Activated naive CD4-positive, alpha-beta T cell treated with Interleukin-2 at 50 U/mL for 16 hours (primary cell): ENCODE measurements at regions not wholly inside any gene's neighbourhood (a gene's known extent, or its start where the extent isn't known, plus 50 kb on each side); places are given as distances from the start of the nearest gene placed in this dataset.

Experiments
- DNase-seq: peaks from one replicate; pipeline ENCODE4 v3.0.0-alpha.2; 2020

DNA sequence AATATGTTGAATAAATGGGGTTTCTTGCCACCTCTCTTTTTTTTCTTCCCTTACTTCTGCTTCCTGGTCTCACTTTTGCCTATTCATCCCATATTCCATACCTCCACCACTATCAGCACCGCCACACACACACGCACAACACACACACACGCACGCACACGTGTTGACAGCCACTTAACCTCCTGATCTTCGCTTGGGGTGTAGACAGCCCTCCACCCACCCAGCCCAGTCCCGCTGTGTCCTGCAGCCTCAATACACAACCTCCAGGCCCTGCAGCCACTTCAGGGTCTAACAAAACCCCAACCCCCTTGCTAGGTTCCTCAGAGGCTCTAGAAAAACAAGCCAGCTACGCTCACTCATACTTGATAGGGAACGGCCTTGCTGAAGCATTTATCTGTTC, 72.3 kb downstream of the LINC00237 start:
- DNase-seq, result no peak

DNA sequence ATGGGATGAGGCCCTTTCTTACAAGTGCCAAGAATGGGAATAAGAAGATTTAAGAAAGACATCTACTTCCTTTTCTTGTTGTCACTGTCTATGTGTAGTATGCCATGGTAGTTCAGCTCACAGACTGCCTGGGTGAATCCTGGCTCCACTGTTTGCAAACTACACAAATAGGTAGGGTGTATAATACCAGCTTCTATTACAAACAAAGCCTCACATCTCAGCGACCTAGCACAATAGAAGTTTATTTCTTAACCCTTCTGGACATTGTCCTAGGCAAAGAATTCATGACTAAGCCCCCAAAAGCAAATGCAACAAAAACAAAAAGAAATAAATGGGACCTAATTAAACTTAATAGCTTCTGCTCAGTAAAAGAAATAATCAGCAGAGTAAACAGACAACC, 74.5 kb downstream of the LINC00237 start:
- no peak for DNase-seq

DNA sequence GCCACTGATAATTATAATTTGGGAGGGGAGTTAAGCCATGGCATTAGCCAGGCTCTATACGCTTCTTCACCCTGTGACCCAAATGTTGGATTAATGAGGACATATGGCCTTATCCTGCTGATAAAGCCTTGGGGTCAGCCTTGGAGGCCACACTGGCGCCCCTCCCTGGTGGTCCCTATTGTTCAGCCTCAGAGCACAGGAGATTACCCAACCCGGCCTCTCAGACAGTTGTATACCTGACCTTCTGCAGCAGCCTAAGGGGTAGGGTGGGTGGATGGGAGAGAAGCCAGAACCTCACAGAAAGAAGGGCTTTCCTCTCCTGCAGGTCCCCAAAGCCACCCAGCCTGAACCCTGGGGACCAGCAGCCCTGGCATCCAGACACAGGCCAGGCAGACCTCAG, 76.8 kb downstream of the LINC00237 start:
- no peak for DNase-seq

DNA sequence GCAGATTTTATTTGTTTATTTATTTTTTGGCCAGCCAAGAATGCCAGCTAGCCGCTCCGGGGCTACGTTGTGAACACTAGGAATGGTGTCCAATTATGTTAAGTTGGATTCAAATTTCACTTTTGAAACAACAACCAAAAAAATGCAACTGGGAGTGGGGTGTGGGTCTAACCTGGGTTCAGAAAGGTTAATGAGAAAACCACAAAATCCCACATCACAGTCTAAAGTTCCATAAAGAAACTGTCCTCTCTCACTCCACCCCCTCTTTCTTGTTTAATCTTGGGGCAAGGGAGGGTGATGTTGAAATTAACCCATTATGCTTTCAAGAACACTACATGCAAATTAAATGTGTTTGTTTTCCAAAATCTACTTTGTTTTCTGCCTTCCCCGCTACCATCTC, 77.2 kb downstream of the LINC00237 start:
- no peak for DNase-seq

- DNase-seq, result no peak
These were observed 77.7 kb downstream of the LINC00237 start for GRCh38 chr20:21028436-21028835.

- no peak for DNase-seq
These were observed 78.6 kb downstream of the LINC00237 start for GRCh38 chr20:21027569-21027968.

- DNase-seq, result no peak
These were observed 79.2 kb downstream of the LINC00237 start for GRCh38 chr20:21026951-21027350.

GRCh38 chr20:21024420-21024819, 81.7 kb downstream of the LINC00237 start:
- DNase-seq, result no peak

DNA sequence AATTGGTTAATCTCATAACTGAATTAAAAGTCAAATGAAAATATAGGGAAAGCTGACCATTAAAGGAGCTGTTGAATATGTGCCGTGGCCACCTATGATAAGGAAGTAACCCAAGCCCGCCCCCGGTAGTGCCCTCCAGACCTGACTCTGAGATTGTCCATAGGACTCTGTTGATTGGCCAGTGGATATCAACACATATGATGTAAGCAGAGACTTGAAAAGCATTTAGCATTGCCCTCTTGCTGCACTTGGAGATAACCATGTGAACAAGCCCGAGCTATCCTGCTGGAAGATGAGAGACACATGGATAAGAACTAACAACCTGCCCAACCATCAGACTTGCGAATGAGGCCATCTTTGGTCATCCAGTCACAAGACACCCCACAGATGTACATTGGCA, 83.2 kb downstream of the LINC00237 start:
- DNase-seq, result no peak

DNA sequence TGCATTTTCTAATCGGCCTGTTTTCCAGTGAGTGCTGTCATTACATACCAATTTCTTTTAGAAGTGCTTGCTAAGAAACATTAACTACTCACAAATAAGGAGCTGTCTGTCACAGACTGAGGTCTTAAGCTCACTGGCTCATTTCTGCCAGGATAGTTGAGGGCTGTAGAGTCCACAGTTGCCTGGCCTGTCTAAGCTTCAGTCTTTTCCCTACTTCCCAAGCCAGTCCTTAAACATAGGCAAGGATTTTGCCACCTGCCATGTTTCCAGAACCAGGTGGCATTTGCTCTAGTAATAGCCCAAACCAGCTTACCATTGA, 84.7 kb downstream of the LINC00237 start:
- no peak for DNase-seq

GRCh38 chr20:21020659-21021471, 85.3 kb downstream of the LINC00237 start:
- no peak for DNase-seq

DNA sequence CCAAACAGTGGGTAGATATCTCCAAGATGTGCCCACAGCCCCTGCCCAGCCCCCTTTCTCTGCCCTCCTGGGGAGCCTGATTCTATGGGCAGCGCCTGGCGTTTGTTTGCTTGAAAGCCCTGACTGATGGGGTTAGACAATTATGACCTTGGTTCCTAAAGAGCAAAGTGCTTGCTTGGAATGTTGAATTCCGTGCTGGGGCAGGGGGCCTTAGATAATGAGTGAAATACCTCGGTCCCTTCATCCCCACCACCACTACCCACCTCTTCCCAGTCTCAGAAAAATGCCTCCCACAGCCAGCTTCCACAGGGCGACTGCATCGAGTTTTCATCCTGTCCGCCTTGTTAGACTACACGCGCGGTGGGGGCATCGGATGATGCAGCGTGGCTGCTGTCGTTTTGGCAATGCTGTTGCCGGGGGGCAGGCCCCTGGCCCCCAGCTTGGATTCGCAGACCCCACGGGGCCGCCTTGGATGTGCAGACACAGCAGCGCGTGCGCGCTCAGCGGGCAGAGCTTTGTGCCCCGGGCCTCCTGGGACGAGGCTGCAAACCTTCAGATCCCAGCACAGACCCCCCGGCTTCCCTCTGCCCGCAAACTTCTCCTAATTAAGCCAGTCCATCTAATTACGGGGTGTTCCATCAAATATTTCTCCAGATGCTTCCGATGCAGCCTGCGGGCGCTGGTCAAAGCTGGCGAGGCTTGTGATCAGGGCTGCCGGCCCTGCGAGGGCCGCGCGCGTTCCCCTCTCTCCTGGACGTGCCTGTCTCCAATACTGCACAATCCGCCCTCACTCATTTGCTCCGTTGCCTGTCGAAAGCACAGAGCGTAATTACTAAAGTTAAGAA, 86.1 kb downstream of the LINC00237 start:
- DNase-seq, result no peak

GRCh38 chr20:21019468-21019813, 86.7 kb downstream of the LINC00237 start:
- DNase-seq, result no peak

DNA sequence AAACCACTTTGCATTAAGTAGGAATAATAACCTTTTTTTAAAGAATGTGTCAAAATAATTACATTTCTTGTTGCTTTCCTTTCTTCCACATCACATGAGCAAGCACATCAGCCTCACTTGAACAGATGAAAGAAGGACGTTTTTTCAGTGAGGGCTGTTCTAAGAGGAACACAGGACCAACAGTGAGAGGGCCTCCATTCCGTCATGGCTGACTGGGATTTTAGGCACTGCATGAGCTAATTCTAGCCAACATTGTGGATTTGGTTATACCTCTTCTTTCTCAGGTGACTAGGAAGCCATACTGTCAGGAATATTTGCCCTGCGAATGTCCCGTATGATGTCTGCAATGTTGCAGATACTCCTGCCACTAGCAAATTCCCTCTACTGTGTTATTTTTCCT, 87.6 kb downstream of the LINC00237 start:
- no peak for DNase-seq

GRCh38 chr20:21017528-21018085, 88.6 kb downstream of the LINC00237 start:
- DNase-seq, result no peak

- DNase-seq, result no peak
These were observed 89.4 kb downstream of the LINC00237 start for GRCh38 chr20:21016751-21017150.

DNA sequence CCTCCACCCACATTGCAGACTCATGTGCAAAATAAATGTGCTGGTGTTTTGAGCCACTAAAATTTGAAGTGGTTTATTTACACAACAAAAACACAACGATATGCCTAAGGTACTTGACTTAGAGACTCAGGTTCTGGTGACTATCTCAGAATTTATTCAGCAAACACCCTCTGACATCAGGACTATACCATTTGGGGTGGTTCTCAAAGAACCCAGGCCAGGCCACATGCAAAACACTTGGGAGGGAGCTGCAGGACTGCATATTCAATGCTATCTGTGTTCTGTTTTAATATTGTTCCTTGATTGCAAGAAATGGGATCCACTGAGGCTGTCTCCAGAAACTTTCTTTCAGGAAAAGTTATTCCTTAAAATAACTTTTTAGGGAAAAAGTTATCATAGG, 91.6 kb downstream of the LINC00237 start:
- no peak for DNase-seq

DNA sequence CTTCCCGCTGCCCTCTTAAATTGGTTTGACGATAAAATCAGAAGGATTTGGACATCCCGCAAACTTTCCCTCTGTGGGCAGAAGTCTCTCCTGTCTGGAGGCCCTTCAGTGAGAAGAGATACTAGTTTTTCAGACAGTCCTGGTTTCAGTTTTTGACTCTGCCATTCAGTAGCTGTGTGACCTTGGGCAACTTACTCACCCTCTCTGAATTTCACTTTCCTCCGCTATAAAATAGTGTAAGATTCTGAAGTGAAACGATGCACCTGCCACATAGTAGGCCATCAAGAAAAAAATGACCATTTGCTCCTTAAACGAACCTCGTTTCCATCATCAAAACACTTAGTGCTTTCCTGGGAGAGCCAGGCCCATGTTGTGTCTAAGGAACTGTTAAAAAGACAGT, 97.2 kb downstream of the LINC00237 start:
- DNase-seq, result no peak

- no peak for DNase-seq
These were observed 99.5 kb downstream of the LINC00237 start for GRCh38 chr20:21006611-21007010.

- no peak for DNase-seq
These were observed 101.6 kb downstream of the LINC00237 start for GRCh38 chr20:21004386-21005076.

- no peak for DNase-seq
These were observed 102.3 kb downstream of the LINC00237 start for GRCh38 chr20:21003902-21004301.

DNA sequence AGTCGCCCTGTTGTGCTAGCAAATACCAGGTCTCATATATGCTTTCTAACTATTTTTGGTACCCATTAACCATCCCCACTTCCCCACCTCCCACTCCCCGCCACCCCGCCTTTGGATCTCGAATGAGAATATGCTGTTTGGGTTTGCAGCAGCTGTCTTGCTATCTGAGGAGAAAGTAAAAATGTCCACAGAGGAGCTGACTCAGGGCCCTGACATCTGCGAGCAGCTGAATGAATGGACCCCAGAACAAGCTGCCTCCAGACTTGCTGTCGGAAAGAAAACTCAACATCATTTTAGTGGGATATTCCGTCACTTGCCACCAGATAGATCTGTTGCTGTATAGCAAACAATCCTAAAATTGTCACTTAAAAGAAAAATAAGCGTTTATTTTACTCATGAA, 103.7 kb downstream of the LINC00237 start:
- no peak for DNase-seq

- no peak for DNase-seq
These were observed 112.8 kb downstream of the LINC00237 start for GRCh38 chr20:20993372-20993771.
